ENCODE measurements at regions not wholly inside any gene's neighbourhood (a gene's known extent, or its start where the extent isn't known, plus 50 kb on each side); places are given as distances from the start of the nearest gene placed in this dataset.

DNA sequence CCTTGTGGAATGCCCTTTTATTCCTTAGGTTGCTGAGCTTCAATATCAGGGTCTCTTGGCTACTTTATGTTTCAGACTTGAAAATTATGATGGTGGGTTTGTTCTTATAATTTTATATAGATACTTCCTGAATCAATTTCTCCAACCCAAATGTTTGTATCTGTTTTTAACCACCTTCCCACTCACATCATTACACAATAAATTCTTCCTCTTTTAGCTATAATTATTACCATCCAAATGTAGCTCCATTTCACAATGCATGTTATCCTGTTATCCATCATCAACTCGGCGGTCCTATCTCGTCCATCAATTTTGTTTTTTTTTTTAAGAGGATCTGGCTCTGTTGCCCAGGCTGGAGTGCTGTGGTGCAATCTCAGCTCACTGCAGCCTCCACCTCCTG is 357.6 kb upstream of the ZP4 start:
- DNase-seq, result no peak

DNA sequence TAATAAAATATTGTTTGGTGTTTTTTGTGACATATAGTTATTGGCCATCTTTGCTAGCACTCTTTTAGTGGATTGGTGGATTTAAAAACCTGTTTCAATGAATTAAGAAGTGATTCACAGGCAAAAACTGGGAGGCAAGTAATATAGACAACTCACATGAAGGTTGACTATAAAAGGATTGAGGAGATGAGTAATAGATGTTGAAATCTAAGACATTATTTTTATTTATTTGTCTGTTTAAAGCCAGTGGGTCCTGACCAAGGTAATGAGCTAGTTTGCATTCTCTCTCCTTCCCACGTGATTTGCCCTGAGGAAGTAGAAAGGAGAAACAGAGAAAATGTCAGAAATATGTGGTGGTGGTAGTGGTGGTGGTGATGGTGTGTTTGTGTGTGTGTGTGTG is 351.5 kb upstream of the ZP4 start:
- no peak for DNase-seq

DNA sequence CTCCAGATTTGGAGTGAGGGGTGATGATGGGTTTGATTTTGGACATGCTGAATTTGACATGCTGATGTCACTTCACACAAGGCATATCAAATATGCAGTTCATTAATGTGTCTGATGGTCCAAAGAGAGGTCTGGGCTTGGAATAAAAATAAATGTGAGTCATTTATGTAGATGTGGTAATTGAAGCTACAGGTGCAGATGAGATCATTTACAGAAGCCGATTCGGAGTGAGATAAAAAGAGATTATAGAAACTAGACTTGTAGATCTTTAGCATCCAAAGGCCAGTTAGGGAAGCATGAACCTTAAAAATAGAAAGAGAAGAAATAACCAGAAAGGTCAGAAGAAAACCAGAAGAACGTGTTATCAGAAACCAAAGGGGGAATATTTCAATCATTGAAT is 350.9 kb upstream of the ZP4 start:
- no peak for DNase-seq

DNA sequence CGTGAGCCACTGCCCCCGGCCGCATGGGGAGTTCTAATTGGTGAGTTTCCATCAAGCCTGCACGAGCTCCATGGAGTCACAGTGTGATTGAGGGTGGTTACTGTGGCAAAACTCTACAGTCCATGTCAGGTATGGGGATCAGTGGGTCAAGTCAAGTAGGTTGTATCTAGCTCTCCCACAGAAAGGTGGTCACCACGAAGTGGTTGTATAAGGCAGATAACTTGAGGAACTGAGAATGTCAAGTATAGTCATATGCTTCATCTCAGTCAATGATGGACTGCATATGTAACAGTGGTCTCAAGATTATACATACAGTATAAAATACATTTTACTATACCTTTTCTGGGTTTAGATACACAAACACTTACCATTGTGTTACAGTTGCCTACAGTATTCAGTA is 348.6 kb upstream of the ZP4 start:
- no peak for DNase-seq

DNA sequence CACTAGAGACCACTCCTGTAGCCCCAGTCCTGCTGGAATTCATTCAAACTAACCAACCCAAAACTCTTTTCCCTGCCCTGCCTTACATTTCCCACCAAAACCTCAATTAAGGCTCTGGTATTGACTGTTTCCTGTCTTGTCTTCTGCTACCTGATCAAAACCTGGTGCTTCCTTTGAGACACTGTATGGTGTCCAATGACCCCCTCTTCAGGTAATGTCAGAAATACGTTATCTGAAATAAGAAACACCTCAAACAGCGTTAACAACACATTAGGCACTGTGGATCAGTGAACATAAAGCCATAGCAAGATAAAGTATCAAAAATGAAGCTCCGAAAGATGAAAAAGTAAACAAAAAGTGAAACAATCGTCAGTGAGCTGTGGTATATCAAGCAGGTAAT is 343.2 kb upstream of the ZP4 start:
- no peak for DNase-seq

DNA sequence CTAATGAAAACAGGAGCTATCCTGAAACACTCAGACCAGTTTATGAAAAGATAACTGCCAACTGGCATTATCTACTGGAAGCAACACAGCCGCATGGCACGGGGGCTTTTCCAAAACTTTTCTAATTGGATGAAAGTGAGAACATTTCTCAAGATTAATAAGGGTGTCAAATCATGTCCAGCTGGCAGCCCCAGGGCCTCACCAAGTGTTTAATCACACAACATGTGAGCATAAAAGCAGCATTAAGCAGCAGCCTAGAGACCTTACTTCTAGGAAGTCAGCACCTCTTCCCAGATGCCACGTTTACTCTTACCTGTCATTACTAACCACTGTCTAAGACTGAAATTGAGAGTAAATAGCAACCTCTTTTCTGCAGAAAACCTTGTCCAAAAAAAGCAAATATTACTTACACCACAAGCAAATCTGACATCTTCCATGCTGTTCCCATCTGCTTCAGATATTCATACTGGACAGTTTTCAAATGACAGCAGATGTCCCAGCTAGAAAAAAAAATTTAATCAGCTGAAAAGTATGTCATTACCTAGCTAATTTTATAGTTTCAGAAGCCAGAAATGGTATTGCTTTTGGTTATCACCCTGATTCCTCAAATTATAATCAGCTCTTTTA is 341.5 kb upstream of the ZP4 start:
- no peak for DNase-seq

DNA sequence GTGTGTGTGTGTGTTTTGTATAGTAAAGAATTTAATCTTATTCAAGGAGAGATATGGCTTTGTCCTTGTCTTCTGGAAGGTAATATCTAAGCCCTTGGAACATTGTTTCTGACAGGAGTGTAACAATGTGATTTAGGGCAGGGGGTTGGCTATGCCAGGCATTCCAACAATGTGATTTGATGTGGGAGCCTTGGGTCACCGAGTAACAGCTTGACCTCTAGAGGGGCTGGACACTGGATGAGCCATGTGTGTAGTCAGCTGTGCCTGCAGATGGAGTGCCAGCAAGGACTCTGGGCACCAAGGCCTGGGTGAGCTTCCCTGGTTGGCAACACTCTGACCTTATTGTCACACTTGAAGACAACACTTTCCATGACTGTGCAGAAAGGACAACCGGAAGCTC is 336.1 kb upstream of the ZP4 start:
- no peak for DNase-seq

DNA sequence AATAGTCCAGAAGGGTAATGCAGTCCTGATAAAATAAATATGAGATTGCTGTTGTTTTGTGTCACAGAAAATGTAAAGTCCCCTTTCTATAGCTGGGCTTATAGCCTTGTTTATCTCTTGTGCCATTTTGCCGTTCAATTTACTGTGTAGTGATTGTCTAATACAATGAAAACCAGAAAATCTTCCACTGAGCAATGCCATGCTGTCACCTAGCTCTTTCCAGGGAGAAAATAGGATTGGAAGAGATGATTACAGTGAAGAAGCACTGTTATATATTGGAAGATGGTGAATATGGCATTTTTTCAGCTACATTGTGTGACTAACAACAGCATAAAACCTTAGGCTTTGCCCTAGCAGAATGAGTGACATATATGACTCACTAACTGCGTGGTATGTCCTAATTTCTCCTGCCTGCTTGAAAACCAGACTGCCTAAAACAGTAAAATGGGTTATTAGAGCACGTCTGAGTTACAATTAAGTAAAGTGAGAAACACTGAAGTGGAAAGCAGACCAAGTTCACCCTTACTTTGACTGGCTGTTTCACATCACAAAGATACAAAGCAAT is 332.4 kb upstream of the ZP4 start:
- no peak for DNase-seq

DNA sequence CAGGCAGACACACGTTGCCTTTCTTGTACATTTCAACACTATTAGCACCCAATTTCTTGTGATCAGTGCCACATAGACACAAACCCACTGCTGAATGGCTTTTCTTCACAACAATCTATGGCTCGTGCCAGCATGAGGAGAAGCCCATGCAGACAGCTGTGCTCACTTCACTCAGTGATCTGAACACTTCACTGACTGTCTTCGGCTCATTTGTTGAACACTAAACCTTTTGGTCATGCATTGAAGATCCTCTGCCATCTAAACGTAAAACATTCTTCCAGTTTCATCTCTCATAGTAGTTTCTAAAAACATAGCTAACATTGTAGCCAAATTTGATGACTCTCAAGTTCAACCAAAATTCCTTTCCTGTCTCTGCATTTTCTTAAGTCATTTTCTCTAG is 331.0 kb upstream of the ZP4 start:
- no peak for DNase-seq

DNA sequence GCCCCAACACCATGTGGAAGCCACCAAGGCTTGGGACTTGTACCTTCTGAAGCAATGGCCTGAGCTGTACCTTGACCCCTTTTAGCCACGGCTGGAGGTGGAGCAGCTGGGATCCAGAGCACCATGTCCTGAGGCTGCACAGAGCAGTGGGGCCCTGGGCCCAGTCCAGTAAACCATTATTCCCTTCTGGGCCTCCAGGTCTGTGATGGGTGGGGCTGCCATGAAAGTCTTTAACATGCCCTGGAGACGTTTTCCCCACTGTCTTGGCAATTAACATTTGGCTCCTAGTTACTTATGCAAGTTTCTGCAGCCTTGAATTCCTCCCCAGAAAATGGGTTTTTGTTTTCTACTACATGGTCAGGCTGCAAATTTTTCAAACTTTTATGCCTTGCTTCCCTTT is 323.7 kb upstream of the ZP4 start:
- no peak for DNase-seq

DNA sequence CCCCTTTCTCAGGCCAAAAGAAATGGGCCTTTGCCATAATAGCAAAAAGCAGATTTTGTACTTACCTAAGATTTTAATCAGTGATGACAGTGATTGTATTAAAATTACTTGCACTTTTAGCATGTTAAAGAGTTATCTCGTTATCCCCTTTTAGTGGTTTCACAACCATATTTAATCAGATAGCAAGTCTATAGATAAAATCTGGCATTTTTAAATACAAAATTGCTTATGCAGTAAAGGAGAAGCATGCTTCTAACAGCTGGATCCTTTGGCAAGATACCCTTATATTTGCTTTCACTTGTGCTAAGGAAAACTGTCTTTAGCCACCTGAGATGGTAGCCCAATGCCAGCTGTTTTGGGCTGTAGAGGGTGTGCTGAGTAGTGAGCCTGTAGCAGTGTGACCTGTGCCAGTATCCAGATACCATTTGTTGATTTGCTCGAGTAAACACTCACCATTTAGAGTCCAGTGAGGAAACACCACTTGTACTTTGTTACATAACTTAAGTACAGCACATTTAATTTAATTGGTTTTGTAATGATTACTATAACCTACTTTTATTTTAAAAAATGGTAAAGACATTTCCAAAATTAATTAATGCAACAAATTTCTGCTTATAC is 314.4 kb upstream of the ZP4 start:
- no peak for DNase-seq

DNA sequence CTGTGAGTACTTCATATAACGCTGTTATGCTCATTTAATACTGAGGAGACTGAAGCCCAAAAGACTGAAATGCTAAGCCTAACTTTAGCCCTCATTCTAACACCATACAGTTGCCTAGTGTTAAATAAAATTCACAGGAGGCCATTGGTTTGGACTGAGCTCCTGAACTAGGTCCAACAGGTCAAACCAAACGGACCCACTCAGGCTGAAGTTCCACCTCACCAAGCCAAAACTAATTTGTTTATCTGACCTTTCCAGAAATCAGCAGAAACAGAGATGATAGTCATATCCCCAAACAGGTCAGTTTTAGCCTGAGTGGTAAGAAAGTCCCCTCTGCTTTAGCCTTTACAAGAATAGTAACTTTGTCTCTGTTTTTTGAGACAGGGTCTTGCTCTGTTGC is 311.3 kb upstream of the ZP4 start:
- no peak for DNase-seq

DNA sequence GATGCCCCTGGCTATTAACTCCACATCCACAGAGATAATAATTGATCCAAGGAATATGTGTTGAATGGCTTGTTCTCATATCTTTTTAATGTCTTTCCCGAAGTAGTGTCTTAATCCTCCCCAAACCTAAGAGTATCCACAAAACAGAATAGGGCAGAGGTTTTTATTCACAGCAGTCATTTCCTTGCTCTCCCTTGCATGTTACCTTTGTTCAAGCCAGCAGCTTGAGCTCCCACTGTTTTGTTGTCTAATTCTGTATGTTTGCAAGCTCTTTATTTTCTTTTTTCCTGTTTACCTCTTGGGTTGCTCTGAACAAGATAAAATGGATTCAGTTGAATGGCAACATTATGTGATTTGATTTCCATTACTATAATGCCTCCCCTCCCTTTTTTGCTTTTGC is 308.6 kb upstream of the ZP4 start:
- DNase-seq, result no peak

DNA sequence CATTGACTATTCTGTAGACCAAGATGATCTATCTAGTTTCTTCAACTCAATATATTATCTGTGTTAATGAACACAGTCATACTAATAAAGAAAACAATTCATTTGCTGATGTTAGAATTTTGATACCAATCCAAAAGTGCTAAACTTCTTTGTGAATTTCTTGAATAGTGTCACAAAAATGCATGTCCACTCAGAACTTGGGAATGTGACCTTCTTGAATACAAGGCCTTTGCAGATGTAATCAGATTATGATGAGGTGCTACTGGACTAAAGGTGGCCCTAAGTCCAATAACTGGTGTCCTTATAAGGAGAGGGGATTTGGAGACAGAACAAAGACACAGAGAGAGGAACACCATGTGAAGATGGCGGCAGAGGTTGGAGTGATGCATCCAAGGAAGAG is 305.8 kb upstream of the ZP4 start:
- no peak for DNase-seq

DNA sequence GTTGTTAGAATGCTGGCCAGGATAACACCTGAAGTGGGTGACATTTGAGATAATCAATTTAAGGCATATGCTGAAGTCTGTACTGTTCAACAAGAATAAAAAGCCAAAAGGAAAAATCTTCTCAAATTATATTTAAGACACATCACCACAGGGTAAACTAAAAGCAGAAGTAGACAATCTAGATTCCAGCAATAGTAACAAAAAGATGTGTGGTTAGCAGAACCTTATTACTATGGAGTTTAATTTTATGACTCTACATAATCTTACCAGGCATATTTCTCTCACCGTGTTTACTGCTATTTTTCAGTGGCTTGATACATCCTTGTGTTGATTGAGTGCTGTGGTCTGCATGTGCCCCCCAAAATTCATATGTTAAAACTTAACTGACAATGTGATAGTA is 300.4 kb upstream of the ZP4 start:
- no peak for DNase-seq

DNA sequence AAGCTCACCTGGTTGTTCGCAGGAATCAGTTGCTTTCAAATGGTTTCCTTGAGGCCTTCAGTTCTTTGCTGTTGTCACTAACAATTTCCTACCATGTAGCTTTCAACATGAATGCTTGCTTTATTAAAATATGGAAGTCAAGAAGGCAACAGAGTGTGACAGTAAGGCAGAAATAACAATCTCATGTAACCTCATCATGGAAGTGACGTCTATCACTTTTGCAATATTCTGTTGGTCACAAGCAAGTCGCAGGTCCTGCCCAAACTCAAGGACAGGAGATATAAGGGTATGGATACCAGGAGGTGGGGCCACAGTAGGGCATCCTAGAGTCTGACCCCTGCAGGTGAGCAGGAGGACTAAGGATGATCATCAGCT is 296.8 kb upstream of the ZP4 start:
- DNase-seq, result no peak

DNA sequence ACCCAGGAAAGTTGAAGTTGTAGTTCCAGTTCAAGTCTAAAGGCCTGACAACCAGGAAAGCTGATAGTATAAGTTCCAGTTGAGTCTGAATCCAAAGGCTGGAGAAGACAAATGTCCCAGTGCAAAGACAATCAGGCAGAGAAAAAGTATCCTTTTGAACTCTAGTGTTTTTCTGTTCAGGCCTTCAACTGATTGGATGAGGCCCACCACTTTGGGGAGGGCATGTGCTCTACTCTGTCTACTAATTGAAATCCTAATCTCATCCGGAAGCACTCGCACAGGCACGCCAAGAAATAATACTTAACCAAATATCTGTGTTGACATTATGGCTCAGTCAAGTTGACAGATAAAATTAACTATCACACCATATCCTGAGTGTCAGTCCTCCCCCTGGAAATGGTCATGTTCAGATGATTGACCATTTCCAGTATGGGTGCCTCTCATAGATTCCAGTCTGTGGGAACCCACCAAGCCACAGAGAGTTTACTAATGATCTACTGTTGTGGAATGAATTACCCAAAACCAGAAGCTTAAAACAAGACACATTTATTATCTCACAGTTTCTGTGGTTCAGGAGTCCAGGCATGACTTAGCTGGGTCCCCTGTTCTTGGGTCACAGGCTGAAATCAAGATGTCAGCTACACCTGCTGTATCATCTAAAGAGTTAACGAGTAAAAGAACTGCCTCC is 296.3 kb upstream of the ZP4 start:
- no peak for DNase-seq

DNA sequence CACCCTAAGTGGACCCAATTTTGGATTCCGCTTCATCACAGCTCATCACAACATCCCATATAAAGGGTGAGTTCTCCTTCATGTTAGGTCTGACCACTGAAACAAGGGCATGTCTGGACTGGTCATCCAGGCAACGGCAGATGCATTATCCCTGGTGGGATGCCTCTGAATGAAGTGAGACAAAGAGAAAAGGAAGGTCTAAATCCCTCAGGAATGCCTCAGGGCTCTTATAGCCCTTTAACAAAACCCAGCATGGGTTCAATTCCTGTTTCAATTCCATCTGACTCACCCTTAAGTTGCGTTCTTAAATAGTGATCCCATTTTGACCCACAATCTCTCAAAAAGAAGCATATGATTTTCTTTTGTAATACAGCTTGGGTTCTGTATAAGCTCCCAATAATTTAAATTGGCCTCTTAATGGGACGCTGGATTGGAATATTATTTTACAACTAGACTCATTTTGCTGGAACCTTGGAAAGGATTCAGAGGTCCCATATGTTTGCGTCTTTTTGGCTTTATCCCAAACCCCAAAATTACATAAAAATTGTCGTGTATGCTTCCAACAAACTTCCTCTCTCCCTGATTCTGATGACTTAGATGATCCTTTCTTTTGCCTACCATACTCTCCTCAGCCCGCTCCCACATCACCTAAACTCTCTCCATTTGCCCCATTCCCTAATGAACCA is 287.4 kb upstream of the ZP4 start:
- no peak for DNase-seq

DNA sequence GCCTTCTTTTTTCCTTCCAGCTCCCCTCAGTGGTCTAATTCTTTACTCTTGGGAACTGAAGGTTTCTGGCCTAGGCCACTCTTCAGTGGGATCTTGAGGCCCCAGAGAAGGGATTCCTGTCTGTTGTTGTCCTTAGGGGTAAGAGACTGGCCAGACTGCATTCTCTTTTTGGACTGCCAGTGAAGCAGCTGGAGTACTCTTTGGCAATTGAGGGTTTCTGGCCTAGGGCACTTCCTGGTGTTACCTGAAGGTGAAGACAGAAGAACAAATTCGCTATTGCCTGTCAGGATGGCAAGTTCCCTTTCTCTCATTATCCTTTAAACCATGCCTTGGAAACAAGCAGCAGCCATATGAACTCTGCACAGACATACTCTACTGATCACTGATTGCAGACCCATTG is 286.6 kb upstream of the ZP4 start:
- no peak for DNase-seq

DNA sequence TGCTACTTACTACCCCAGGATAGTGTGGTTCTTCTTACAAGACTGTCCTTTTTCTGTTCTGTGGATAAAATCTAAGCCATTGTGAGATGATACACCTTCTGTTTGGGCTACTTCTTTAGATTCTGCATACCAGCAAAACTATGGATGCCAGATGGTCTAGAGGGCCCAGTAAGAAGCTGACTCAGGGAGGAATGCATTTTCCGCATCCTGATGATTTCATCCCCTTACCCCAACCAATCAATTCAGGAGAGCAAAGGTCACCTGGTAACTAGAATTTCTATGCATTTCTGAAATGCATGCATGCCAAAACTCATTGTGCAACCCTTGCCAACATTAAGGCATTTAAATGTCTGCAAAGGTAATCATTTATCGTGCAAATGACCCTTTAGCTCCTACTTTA is 285.7 kb upstream of the ZP4 start:
- no peak for DNase-seq

DNA sequence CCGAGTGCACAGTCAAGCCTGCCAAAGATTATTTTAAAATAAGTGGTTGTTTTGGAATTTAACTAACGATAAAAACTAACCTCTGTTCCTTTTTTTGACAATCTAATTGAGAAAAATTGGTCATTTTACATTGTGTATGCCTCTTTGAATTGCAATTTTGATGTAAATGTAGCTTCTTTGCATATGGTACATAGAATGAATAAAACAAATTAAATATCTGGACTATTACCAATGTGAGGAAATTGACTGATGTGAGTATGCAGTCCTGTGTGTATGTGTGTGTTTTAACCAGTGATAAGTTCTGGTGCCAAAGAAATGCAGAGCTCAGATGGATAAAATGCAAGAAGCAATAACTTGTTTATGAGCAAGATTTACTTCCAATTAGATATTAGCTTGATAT is 281.3 kb upstream of the ZP4 start:
- no peak for DNase-seq

DNA sequence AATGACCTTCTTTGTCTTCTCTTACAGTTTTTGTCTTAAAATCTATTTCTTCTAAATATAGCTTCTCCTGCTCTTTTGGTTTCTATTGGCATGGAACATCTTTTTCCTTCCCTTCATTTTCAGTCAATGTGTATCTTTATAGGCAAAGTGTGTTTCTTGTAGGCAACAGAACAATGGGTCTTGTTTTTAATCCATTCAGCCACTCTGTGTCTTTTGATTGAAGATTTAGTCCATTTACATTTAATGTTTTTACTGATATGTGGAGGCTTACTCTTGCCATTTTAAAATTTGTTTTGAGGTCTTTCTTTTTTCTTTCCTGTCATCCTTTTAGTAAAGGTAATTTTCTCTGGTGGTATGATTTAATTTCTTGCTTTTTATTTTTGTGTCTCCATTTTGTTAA is 271.2 kb upstream of the ZP4 start:
- no peak for DNase-seq

DNA sequence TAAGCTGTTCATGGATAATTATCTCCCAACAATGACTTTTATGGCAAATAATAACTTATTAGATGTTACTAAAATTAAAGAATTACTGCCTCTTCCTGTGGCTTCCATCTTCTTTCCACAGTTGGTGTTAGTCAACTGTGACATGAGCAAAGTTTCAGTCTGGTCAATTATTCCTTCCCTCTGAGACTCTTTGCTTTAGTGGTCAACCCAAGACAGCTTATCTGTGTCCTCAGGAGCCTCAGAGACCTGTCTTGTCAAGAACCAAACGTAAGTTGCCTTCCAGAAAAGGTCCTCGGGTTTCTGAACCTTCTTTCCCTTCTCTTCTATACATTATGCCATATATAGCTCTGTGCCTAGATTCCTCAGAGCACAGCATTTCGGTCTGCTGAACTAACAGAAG is 263.2 kb upstream of the ZP4 start:
- no peak for DNase-seq

DNA sequence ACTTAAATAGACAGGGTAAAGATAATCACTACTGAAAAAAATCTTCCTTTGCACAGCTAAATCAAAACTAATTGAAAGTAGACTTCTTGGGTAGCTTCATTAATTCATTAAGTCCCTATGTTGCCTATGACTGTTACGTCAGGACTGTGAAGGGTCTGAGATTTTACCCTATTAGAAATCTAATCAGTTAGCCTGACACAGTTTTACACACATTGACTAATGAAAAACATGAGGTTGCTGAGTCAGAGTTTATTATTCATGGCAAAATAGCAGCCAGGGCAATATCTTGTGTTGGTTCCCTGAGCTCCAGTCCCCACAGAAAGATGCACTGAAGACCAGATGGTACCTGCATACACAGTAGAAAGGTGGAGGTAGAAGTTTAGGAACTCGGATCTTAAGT is 262.5 kb upstream of the ZP4 start:
- DNase-seq, result no peak
